ENCODE measurements at regions not wholly inside any gene's neighbourhood (a gene's known extent, or its start where the extent isn't known, plus 50 kb on each side); places are given as distances from the start of the nearest gene placed in this dataset.

- TF ChIP-seq CTCF (conservative IDR thresholded peaks at IDR 0.05 in 1 of 2, IDR thresholded peaks at IDR 0.05 in 1 of 2; ENCODE audit: low read depth in 1 of 2, low read length in 2 of 2) (no peak), EZH2 (IDR thresholded peaks at IDR 0.05; ENCODE audit: low read length, missing control alignments) (no peak)
Measured at GRCh38 chr2:147108548-147108947, 736.3 kb upstream of the ACVR2A start.

All from fibroblast of lung (primary cell).